RWPE1 (cell line): ENCODE measurements at regions not wholly inside any gene's neighbourhood (a gene's known extent, or its start where the extent isn't known, plus 50 kb on each side); places are given as distances from the start of the nearest gene placed in this dataset.

ENCODE experiments used
- CTCF ChIA-PET: fragments of 350-600 bp; sonication (Branson Sonifier 250); formaldehyde crosslinking; extraction: SDS; loops from one replicate; lab custom pipeline; 2021; lab: Yijun Ruan, JAX
- POLR2A ChIA-PET: fragments of 400-600 bp; formaldehyde crosslinking; extraction: SDS; loops from one replicate; lab custom pipeline; 2020; ENCODE audit warnings: antibody characterized with exemption; ENCODE audit not compliant: low non-redundant PET; lab: Yijun Ruan, JAX
- DNase-seq: peaks from one replicate; pipeline ENCODE4 v3.0.0; 2012; ENCODE audit warnings: low spot score
- H3K27ac ChIP-seq: fragments of 450-650 bp; 2 replicates; pipeline ENCODE4 v1.5.1; 2017
- TF ChIP-seq, protein P1 (sequence below): fragments of 450-650 bp; conservative IDR thresholded peaks from 2 replicates; pipeline ENCODE4 v1.5.1; 2017; ENCODE audit warnings: low read depth, mild to moderate bottlenecking

DNA sequence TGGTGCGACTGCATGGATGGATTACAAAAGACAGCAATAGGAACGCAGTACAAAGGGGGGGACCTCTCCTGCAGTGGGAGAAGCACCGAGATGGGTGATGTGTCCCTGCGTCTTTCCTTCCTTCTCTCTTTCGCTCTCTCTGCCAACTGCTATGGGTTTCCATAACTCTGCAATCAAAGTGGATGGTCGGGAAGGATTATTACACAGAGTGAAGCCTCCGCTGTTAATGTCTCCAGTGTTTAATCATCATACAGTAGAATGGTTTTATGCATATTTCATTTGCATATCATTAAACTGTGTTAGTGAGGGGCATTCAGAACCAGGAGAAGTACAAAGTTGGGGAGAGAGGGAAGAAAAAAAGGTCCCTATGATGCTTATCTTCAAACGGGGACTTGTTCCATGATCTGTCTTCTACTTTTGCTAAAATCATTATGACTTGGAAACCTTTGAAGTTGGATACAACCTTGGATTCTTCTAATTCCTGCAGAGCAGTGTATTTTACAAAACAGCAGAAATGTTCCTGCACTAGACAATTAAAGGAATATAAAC lies 255.9 kb upstream of the PMFBP1 start:
- ChIA-PET POLR2A (no interaction called here), CTCF (interaction anchor here (2.5 kb wide), 1 partner anchor 28 kb away, joined by 8 read pairs; no protein-coding TSS in a partner anchor)
- DNase-seq = no peak
- TF ChIP-seq, protein P1, sequence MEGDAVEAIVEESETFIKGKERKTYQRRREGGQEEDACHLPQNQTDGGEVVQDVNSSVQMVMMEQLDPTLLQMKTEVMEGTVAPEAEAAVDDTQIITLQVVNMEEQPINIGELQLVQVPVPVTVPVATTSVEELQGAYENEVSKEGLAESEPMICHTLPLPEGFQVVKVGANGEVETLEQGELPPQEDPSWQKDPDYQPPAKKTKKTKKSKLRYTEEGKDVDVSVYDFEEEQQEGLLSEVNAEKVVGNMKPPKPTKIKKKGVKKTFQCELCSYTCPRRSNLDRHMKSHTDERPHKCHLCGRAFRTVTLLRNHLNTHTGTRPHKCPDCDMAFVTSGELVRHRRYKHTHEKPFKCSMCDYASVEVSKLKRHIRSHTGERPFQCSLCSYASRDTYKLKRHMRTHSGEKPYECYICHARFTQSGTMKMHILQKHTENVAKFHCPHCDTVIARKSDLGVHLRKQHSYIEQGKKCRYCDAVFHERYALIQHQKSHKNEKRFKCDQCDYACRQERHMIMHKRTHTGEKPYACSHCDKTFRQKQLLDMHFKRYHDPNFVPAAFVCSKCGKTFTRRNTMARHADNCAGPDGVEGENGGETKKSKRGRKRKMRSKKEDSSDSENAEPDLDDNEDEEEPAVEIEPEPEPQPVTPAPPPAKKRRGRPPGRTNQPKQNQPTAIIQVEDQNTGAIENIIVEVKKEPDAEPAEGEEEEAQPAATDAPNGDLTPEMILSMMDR = no peak
- no peak overlapping the region for H3K27ac ChIP-seq

DNA sequence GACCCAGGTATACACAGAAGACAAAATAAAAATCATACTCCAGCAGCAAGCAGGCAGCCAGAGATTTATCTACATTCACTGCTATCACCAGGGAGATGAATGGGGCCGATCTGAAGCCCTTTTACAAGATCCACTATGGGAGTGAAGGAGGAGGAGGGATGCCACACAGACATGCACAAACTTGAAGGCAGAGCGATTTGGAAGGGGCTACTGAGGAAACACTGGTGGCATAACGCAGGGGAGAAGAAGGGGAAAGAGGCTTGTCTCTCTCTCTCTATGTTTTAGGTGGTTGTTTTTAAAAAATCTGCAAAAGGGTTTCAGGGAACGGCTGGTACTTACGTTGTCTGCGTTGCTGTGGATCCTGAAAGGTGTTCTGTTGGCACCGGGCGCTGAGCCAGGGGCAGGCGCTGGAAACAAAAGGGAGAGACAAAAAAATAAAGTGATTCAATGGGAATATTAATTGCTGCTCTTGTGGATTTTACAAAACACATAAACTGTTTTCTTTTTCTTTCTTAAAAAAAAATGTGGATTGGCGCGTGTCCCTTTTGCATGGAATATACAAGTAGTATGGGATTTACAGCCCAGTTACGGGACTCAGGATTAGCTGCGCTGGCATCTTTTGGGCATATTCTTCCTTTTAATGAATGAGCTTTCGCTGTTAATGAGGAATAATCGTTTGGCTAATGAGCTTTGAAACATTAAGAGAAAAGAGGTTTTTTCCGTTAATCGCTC lies 255.3 kb upstream of the PMFBP1 start:
- TF ChIP-seq, protein P1 = no peak
- CTCF ChIA-PET = interaction anchor here (2.5 kb wide), 1 partner anchor 27 kb away, joined by 8 read pairs; no protein-coding TSS in a partner anchor
- no peak for DNase-seq
- no peak overlapping the region for H3K27ac ChIP-seq
- POLR2A ChIA-PET = no interaction called here

DNA sequence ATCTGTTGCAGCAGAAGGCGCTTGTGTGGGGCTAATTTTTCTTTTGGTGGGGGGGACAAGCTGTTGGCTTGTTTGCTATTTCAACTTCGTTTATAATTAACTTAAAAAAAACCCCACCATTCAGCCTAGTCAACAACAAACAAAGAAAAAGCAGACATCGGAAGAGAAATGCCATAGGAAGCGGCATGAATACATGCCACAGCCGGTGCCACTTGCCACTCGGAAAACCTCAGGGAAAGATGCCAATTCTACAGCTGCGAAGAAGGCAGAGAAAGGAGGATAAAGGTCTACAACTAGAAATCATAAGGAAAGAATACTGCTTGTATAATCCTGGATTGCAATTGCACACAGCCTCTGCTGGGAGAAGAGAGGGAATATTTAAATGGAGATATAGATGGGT lies 254.4 kb upstream of the PMFBP1 start:
- TF ChIP-seq, protein P1 = no peak
- no peak for DNase-seq
- CTCF ChIA-PET = interaction anchor here (0.6 kb wide), 1 partner anchor 36 kb away, joined by 4 read pairs; no protein-coding TSS in a partner anchor
- POLR2A ChIA-PET = no interaction called here
- no peak overlapping the region for H3K27ac ChIP-seq

DNA sequence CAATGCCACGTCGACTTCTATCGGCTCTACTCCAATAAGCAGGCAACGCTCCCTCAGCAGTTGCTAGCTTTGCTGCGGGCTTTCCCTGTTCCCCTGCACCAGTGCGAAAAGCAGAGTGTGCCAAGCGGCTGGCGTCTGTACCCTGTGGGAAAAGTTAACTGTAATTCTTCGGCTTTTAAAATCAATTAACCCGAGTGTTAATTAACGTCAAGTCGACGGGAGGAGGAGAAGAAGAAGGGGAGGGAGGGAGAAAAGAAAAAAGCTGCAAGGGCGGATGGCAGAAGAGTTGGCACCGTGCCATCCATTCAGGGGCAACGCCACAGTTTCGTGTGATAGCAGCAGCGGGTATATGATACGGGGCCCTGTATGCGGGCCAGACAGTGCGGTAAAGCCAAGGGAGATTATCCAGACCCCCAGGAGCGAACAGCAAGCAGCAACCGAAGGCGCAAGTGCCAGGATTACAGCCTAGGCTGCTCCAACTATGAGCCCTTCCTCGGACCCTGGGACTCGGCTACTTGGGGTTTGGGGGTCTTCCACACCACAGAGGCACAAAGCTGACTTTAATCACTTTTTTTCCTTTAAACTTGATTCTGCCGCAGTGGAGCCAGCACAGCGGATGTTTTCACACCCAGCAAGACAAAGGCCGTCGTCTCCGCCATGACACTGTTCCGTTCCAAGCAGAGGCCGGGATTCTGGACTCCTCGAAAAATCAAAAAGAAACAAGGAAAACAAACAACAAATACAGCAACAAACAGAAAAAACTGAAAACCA lies 253.8 kb upstream of the PMFBP1 start:
- ChIA-PET CTCF (no interaction called here), POLR2A (no interaction called here)
- TF ChIP-seq, protein P1 = no peak
- DNase-seq = no peak
- H3K27ac ChIP-seq = no peak overlapping the region

DNA sequence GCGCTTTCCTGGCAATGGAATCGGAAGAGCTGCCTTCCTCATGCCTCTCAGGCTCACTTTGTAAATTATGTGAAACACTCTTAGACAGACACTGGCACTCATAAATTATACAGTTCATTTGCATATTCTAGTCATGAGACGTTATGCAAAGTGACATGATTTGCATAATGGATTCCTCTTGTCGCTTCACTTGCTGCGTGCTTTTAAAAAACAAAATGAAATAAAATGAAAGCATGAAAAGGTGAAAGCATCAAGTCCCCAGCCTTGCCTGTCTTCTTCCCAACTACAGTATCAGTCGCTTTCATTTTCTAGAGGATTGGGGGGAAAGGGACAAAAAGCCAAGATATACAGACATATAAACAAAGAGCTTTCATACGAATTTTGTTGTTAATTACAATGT lies 252.8 kb upstream of the PMFBP1 start:
- DNase-seq = no peak
- TF ChIP-seq, protein P1 = no peak
- ChIA-PET POLR2A (no interaction called here), CTCF (interaction anchor here (0.6 kb wide), 1 partner anchor 50 kb away, joined by 4 read pairs; no protein-coding TSS in a partner anchor)
- H3K27ac ChIP-seq = no peak overlapping the region

DNA sequence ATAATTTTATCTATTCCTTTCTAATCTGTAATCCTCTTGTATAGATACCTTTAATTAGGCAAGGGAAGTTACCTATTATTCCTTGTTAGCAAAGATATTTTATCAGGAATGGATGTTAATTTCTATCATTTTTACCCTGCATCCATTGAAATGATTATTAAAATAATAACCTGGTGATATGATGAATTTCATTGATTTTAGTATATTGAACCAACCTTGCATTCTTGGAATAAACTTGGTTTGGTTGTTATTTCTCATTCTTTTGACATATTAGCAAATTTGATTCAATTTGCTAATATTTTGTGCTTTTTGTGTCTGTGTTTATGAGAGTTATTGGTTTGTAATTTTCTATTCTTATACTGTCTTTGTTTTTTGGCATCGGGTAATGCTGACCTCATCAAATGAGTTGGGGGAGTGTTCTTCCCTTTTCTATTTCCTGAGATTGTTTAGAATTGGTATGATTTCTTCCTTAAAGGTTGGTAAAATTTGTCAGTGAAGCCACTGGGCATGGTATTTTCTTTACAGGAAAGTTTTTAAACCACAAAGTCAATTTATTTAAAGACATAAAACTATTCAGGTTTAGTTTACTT lies 250.4 kb upstream of the PMFBP1 start:
- DNase-seq = no peak
- ChIA-PET CTCF (no interaction called here), POLR2A (no interaction called here)
- TF ChIP-seq, protein P1 = no peak
- H3K27ac ChIP-seq = no peak overlapping the region
